Bronchial epithelial cell (primary cell): ENCODE measurements at regions not wholly inside any gene's neighbourhood (a gene's known extent, or its start where the extent isn't known, plus 50 kb on each side); places are given as distances from the start of the nearest gene placed in this dataset.

Experiments used
- DNase-seq: peaks from one replicate; pipeline ENCODE4 v3.0.0-alpha.2; 2010; ENCODE audit warnings: low read depth
- FAIRE-seq: peaks from 2 replicates; lab custom pipeline; 2011; peaks lifted over from hg19 to GRCh38; lab: Jason Lieb, UNC
- H3K27me3 ChIP-seq: 2 replicates; pipeline ENCODE4 v1.5.1; 2011; ENCODE audit warnings: low read length; ENCODE audit not compliant: control insufficient read depth, insufficient read depth
- H3K36me3 ChIP-seq: 2 replicates; pipeline ENCODE4 v1.5.1; 2011; ENCODE audit warnings: low read length; ENCODE audit not compliant: control insufficient read depth, insufficient read depth
- H3K4me3 ChIP-seq: 2 replicates; pipeline ENCODE4 v1.5.1; 2011; ENCODE audit warnings: mild to moderate bottlenecking, low read depth, low read length, control low read depth
- CTCF ChIP-seq: IDR thresholded peaks from 2 replicates; pipeline ENCODE4 v1.5.1; 2011; ENCODE audit warnings: mild to moderate bottlenecking, moderate library complexity, low read length, control low read depth, inconsistent platforms; ENCODE audit not compliant: insufficient read depth, severe bottlenecking

GRCh38 chr17:37839196-37839978 lies 84.8 kb upstream of the TBC1D3K start:
- no peak overlapping the region for H3K4me3 ChIP-seq
- TF ChIP-seq CTCF = no peak
- FAIRE-seq (no peak), DNase-seq (no peak)
- H3K36me3 ChIP-seq = no peaks in the 10 kb centered on the region
- no peaks in the 10 kb centered on the region for H3K27me3 ChIP-seq

DNA sequence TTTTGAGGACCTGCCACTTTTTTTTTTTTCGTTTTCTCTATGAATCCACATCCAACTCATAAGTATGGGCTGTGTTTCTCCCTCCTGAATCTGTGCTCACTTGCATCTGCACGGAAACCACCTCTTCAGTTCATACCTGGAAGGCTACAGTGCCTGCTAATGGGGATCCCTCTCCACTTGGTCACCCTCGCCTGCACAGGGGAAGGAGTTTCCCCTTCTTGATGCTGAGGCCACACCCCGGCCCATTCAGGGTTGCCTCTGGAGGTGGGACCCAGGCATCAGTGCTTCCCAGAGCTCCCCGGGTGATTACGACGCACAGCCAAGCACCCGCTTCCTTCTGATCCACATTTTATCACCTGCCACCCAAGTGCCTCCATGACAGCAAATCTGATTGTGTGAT lies 85.9 kb upstream of the TBC1D3K start:
- H3K36me3 ChIP-seq = no peaks in the 10 kb centered on the region
- H3K27me3 ChIP-seq = no peaks in the 10 kb centered on the region
- no peak for DNase-seq
- no peak overlapping the region for H3K4me3 ChIP-seq
- no peak for FAIRE-seq
- no peak for TF ChIP-seq CTCF

DNA sequence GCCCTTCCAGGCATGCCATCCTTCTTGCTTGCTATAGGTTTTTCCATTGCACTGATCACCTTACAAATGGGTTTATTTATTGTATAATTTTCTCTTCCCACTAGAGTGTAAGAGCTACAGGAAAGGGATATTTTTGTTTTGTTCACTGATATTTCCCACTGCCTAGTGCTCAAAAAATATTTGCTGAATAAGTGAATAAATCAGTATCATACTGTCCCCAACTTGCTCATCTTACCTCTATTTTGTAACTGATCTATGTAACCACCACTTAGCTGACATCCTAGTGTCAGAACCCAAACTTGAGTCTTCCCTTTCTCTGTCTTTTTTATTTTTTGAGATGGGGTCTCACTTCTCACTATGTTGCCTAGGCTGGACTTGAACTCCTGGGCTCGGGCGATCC lies 87.6 kb upstream of the TBC1D3K start:
- no peak for DNase-seq
- Histone ChIP-seq H3K27me3 (no peaks in the 10 kb centered on the region), H3K4me3 (no peak overlapping the region), H3K36me3 (no peaks in the 10 kb centered on the region)
- no peak for TF ChIP-seq CTCF
- no peak for FAIRE-seq

GRCh38 chr17:37834168-37834567 lies 89.3 kb upstream of the HNF1B start:
- Histone ChIP-seq H3K4me3 (no peak overlapping the region), H3K36me3 (no peaks in the 10 kb centered on the region), H3K27me3 (no peaks in the 10 kb centered on the region)
- no peak for TF ChIP-seq CTCF
- no peak for FAIRE-seq
- no peak for DNase-seq

DNA sequence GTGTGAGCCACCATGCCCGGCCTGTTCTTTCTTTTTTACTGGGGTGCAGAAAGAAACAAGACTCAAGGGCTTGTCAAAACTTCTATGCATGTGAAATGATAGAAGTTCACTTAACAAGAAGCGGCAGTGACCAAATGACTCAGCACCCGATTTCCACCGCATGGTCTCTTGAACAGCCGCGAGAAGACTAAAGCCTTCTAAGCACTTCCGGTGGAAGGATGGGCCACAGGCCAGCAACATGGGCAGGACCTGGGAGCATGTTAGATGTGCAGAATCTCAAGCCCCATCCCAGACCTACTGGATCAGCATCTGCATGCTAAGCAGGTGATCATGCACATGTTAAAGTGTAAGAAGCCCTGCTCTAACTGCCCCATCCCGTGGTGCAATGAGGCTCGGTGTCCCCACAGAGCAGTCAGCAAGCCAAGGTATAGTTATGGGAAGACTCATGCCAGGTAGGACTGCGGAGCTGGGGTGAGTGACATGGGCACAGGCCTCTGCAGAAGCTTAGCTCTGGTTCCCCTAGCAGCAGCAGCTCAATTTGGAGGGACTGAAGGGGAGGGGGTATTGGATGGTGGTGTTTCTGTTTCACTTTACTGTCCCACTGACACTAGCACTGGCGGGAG lies 88.5 kb upstream of the HNF1B start:
- FAIRE-seq (no peak), DNase-seq (no peak)

More for the DNA sequence above, 88.5 kb upstream of the HNF1B start:
- Histone ChIP-seq H3K4me3 (no peak overlapping the region), H3K36me3 (no peaks in the 10 kb centered on the region), H3K27me3 (no peaks in the 10 kb centered on the region)
- no peak for TF ChIP-seq CTCF
